ENCODE measurements at regions not wholly inside any gene's neighbourhood (a gene's known extent, or its start where the extent isn't known, plus 50 kb on each side); places are given as distances from the start of the nearest gene placed in this dataset.

DNA sequence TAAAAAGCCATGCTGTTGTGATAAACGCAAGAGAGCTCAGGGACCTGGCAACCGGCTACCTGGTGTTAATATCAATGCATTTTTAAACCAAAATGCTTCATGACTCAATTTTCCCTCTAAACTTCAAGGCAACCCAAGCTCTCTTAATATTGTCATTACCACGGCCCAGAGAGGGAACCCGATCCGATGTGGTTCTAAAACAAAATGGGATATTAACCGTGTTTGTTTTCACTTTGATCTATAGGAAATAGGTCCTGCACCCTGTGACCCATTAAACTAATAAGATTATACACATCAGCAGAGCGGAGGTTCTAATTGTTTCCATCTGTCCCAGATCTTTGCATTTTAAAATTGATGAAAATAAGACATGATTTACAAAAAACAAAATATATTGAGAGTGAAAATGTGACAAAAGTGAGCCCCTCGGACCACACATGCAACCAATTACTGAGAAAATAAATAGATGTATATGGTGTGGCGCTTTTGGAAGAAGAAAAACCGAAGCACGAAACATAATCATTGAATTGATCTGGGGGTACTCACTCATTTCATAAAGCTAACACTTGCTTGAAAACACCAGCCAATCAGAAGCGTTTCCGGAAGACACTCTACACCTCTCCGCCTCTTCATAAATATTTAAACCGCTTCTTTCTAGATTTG lies 290.3 kb upstream of the NFE2L3 start:
- intact Hi-C loops (cut with DNase I) = no loop called here
- no peak for DNase-seq (ENCODE audit: low spot score)

DNA sequence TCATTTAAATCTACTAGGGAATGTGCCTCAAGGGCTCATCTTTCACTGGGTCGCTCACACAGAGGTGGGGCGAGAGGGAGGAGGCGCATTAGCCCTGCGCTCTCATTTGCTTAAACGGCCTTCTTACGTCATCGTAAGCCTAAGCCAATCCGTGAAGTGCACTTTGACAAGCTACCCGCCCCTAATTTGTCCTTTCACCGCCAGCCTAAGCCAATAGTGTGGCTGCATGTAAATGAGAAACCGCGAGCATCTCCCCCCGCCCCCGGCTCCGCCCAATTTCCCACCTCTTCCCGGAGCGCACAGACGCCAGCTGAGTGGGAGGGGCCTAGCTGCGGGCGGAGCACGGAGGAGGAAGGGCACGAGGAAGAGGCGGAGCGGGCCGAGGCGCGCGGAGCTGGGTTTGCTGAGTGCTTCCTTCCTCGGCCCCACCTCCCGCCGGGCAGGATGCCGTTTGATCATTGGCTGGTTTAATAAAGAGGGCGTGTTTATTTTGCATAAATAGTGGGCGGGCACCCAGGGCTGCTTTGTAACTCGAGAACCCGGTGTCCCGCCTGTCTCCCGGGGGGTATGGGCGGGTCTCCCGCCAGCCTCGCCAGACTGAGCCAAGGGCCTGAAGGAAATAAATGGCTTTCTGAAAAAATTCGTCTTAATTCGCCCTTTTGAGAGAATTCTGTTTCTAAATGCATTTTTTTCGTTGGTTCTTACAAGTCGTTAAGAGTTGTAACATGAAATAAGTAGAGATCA lies 289.6 kb upstream of the NFE2L3 start:
- peak; percentile 98 for DNase-seq (ENCODE audit: low spot score)
- intact Hi-C loops (cut with DNase I) = no loop called here

DNA sequence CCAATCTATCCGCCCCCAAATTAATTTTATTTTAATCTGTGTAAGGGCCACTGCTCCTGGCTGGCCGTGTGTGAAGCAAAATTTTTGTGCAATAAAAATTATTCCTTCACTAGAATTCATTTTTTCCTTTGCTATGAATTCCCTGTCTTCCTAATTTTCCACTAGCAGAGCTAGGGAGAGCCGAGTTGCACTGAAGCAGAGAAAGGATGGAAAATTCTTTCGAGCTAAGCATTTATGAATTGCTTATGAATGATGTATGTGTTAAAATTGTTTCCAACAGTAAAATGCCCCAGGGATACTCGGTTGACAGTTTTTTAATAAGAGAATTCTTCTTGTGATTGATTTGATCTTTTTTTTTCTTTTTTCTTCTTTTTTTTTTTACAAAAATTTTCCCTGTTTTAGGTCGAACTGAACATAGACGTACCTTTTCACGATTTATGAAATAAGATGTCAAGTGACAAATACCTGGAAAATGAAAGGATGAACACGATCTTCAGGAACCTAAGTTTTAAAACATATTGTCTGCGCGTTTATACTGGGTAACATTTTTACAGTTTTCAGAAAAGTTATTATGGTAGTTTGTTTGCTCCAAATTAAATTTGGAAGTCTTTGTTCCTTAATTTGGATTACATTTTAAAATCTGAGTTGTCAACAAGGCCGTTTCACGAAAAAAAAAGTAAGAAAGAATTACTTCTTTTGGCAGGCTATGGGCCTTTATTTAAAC lies 288.8 kb upstream of the NFE2L3 start:
- no peak for DNase-seq (ENCODE audit: low spot score)
- intact Hi-C loops (cut with DNase I) = no loop called here

DNA sequence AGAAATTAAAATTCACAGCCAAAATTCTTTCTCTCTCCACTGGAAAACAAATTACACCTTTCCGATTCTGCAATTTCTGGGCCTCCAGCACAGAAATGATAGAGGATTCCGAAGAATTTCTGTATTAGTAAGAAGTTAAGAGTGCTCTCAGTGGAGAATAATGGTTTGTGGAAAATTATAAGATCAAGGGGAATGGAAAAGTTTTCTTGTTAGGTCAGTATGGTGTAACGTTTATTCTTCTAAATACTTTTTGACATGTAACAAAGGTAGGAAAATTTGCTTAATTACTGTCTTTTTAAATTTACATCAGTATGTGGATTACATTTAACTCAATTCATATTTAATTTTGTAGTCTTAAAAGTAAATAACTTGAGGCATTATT lies 288.3 kb upstream of the NFE2L3 start:
- intact Hi-C loops (cut with DNase I) = no loop called here
- no peak for DNase-seq (ENCODE audit: low spot score)

DNA sequence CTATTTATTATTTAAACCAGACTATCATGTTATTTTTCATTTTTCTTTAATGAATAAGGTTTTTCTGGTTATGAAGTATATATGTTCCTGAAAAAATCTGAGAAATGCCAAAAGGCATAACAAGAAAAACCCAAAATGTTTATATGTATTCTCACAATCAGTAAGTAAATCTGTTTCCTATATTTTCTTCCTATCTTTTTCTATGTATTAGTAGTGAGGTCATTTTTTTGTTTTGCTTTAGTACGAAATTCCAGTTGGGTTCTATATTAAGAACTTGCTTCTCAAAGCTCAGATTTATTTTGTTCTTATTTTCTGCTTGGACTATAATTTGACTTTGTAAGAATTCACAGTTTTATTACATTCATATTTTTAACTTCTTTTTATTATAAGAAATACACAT lies 287.5 kb upstream of the NFE2L3 start:
- intact Hi-C loops (cut with DNase I) = no loop called here
- DNase-seq (ENCODE audit: low spot score) = no peak

DNA sequence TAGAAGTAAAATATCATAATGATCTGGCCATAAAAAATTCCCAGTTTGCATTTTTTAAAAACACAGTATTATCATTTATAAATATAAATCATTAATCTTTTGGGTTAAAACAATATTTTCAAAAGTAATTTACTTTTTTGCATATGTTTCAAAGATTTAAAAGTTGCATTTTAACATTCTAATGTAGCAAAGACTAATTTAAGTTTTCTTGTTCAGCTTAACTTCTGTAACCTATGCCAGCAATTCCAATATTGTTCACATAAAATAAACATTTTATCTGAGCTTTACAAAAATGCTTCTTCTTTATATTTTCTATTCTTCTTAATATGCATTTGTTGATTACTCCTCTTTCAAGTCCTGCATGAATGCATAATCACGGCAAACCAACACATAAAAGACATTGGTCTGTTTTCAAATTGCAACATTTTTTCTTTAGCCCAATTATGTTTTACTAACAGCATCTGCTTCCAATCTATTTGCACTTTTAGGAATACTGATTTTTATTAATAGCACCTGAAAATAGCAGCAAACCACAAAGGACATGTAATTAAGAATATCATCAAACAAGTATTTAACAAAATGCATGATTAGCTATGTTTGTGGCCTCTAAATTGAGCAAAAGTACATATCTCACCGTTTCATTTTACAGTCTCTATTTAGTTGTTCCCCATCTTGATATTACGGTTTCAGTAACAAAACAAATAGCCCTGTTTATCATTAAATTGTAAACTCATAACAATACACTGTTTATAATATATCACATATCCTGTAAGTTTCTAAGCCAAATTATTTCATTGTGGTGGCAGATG lies 286.9 kb upstream of the NFE2L3 start:
- no peak for DNase-seq (ENCODE audit: low spot score)
- intact Hi-C loops (cut with DNase I) = no loop called here

DNA sequence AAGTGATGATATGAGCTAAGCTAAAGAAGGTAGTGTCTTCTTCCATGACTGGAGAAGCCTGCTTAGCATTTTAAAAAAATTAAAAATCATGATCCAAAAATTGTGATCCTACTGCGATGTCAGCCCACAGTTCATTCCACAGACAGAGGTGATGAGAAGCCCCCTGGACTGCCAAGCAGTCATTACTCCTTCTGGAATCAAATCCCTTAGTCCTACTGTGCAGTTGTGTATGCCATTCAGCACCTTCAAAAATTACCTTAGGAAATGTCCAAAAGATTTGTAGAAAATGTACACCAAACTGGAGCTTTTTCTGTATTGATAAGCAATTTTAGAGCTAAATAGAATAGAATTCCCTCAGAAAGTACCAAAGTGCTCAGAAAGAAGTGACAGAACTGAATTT lies 283.5 kb upstream of the NFE2L3 start:
- intact Hi-C loops (cut with DNase I) = no loop called here
- DNase-seq (ENCODE audit: low spot score) = no peak

DNA sequence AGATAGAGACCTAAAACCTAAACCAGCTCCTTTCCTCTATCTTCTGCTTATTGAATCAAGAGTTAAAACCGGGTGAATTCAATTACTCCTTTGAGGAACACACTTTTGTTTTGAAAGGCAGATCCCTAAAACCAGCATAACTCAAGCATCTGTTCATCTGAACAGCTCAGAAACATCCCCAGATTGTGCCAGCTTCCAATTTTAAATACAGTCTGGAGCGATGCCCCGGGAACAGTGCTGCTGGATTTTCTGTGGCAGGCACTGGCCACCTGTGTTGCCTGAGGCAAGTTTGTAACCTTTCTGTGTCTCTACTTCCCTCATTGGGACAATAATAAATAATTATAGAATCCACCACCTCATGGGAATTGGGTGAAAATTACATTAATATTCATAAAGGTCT lies 281.4 kb upstream of the NFE2L3 start:
- intact Hi-C loops (cut with DNase I) = no loop called here
- no peak for DNase-seq (ENCODE audit: low spot score)

DNA sequence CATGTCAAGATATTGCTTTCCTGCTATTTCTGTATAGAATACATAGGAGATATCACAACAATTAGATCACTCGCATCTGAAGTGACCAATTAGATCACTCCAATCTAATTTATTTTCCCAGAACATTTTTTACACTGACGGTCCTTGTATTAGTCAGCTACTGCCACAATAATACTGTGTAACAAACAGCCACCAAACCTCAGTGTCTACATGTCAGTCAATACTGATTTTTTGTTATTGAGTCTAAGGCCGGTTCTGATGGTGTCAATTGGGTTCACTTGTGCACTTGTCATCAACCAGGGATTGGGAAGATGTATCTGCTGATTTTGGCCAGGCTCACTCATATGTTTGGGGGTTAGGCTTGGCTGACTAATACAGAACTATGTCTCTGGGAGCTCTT lies 275.9 kb upstream of the NFE2L3 start:
- DNase-seq (ENCODE audit: low spot score) = no peak
- intact Hi-C loops (cut with DNase I) = no loop called here

DNA sequence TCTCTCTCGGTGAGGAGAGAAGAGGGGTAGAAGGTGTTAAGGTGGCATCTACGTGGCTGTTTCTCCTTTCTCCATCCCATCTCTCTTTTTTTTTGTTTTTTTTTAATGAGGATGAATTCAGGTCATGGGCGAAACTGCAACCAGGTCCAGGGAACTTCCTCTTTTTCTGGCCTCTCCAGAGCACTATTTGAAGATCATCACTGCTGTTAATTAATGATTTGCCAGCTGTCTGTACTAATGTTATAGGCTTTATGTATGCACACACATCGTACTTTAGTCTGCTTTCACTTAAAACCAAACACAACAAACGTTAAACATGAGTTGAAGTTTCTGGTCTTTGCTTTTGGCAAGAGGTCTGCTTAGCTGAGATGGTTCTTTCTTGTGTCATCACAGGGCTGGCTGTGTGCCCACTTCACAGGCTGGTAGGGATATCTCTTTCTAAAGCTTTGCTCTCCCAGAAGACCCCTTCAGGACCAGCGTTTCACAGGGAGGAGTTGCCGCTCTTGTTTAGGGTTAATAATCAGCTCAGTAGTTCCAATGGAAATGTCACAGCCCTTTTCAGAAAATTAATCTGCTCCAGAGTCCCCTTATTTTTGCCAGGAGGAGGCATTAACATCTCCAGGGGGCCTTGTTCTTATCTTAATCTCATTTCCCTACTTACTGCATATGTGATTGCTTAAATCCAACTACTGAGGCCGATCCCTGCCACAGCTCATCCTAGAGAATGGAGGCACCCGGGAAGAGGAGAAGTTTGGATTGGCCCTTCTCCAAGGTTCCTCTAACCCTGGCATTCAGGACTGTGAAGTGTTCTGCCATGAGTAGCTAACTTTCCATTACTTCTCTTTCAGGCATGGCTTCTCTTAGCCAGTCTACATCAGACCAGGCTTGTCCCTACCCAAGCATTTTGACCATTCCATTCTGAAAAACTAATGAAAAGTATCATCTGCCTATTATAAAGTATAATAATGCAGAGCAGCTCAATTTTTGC lies 273.9 kb upstream of the NFE2L3 start:
- no peak for DNase-seq (ENCODE audit: low spot score)
- intact Hi-C loops (cut with DNase I) = no loop called here

DNA sequence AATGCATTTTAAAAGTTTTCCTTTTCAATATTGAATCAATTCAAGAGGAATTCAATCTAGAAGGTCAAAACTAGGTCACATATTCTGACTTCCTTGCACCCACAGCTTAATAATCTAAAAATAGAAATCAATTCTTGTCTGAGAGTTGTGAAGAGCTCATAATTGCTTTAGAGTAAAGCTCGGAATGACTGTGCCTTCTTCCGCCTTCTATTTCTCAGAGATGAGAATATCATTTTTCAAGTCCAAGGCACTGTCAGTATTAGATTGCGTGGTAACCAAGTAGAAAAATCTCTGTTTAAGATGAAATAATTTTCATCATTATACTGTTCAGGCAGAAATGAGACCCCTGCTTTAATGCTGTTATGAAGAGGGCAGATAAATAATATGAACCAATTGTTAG lies 272.2 kb upstream of the NFE2L3 start:
- intact Hi-C loops (cut with DNase I) = loop anchor here in 1 of 2 donors (10.0 kb wide), 1 partner anchor 185 kb away; no protein-coding TSS in a partner anchor
- DNase-seq (ENCODE audit: low spot score) = no peak

DNA sequence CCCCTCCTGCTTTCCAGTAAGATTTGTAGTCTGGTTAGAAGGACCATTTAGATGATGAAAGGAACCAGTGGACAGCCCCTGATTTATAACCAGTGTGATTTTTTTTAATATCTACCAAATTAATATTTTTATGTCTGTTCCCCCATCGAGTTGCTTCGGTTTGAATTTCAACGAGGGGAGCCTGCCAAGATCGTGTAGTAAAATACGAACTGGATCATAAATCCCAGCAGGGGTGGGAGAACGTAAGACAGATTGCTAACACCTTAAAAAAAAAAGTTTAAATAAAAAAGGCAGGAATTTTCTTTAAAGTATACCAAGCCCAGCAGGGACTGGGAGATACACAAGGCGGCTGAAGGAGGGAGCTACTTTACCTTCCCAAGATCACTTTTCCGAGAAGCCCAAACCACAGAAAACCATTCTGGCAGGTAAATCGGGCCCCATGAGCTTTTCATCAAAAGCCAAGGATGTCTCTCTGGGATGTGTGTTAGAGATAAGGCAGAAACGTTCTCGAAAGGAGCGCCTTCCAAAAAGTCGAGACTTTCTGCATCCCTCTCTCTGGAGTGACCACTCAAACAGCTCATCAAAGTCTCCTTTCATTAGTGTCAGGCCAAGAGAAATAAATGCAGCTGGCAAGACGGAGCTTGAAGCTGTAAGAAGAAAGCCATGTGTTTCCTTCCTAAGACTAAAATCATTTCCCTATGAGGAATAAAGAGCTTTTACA lies 270.5 kb upstream of the NFE2L3 start:
- intact Hi-C loops (cut with DNase I) = loop anchor here in 1 of 2 donors (10.0 kb wide), 1 partner anchor 183 kb away; no protein-coding TSS in a partner anchor
- DNase-seq (ENCODE audit: low spot score) = no peak

DNA sequence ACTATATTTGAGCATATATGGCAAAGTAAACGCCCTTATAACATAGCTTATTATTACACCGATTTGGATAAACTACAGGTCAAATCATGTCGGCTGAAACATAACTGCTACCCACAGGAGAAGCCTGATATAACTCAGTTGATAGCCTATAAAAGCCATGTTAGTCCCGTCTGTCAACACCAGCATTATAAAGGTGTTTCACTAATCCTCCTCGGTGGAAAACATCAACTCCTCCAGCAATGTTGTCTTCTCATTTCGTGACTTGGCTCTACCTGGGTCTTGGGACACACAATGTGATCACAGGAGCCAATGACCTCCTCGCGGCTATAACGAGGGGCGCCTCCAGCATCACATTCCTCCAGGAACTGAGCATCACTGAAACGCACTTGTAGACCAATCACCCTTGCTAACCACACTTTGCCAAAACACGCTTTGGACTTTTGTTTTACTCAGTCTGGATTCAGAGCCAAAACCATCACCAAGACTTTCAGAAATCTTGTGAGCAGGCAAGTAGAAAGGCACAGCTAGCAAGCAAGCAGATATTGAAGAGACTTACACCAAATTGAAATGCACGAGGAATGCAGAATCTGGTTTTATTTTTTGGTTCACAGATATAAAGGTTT lies 269.7 kb upstream of the NFE2L3 start:
- intact Hi-C loops (cut with DNase I) = loop anchor here in 1 of 2 donors (10.0 kb wide), 1 partner anchor 183 kb away; no protein-coding TSS in a partner anchor

DNA sequence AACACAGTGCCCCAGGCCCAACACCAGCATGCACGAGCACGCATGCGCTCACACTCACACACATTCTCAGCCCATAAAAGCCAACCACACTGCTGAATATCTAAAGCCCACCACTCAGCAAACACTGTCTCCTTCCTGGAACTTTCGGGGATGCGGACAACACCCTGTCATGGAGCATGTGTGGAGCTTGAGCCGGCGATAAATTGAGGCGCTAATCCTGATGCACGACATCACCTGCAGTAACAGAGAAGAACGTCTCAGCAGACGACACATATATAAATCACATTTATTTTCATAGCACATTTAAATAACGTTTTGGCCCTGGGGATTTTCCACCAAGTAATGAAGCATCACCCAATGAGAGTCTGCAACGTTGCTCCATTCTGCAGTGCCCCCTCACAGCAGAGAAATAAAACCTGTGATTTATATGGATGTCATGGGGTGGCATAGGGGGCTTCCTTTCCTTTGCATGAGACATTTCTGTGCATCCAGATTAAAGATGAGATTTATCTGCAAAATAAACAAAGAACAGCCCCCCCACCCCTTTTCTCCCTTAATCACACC lies 267.7 kb upstream of the NFE2L3 start:
- no peak for DNase-seq (ENCODE audit: low spot score)
- intact Hi-C loops (cut with DNase I) = loop anchor here in 1 of 2 donors (10.0 kb wide), 1 partner anchor 180 kb away; no protein-coding TSS in a partner anchor

More for the DNA sequence above, 269.7 kb upstream of the NFE2L3 start:
- no peak for DNase-seq (ENCODE audit: low spot score)

DNA sequence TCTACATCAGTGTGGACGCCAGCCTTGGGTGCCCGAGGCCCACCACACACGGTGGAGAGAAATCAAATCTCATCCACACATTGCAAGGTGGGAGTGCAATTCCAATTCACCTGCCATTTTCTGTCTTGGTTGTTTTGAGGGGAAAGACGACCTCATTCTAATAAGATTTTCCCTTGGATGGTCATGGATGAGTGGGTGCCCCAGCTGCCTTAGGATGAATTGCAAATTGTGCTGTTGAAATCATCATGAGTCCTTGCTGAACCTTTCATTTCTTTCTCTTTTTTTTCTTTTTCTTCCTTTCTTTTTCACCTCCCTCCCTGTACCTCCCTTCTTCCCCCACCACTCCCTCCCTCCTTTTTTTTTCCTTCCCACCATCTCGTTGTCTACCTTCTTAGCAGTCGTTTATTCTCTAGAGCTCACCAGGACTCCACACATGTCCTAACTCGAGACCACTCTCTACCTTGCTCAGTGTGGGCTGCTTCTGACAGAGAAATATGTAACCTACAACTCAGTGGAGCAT lies 266.9 kb upstream of the NFE2L3 start:
- no peak for DNase-seq (ENCODE audit: low spot score)
- intact Hi-C loops (cut with DNase I) = loop anchor here in 1 of 2 donors (10.0 kb wide), 1 partner anchor 180 kb away; no protein-coding TSS in a partner anchor

DNA sequence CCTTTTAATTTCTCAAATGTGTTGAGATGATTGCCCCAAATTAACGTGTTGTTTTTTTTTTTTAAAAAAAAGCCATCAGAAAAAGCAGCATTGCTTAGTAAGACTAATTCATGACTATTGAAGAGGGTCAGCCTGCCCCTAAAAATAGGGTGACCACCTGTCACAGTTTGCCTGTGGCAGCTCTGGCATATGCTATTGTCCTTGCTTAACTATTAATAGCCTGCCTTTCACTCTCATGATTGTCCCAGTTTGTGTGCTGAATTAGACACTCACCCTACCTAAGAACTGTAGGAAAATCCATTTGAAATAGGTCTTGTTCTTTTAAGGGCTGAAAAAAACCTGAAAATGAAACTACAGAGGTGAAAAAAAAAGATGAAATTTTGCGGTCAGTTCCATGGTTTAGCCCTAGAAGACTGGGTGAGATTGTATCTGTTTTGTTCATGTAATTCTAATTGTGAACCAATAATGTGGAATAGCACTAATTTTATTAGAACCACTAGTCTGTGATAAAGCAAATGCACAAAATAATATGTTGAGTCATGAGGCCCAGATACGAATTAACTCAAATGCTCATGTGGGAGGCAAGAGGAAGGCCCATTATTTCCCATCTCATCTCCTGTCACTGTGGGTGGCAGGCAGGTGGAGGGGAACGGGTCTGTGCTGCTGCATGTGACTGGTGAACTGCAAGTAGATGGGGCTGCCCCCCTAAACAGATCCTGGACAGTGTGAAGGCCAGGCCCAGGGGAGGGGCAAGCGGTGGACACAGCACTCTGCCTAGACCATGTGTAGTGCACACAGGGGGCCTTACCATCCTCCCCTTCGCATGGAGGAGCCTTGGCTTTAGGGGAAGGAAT lies 265.4 kb upstream of the NFE2L3 start:
- intact Hi-C loops (cut with DNase I) = loop anchor here in 1 of 2 donors (10.0 kb wide), 1 partner anchor 178 kb away; no protein-coding TSS in a partner anchor
- DNase-seq (ENCODE audit: low spot score) = no peak
